Endometrium (tissue), 2 donors: ENCODE measurements at regions not wholly inside any gene's neighbourhood (a gene's known extent, or its start where the extent isn't known, plus 50 kb on each side); places are given as distances from the start of the nearest gene placed in this dataset.
"Not testable (repeated sequence)": the region's sequence is repeated elsewhere in the genome, so short reads cannot be mapped to it uniquely, and the experiment has no call there.

Experiments
- FAIRE-seq: peaks from 2 replicates; lab custom pipeline; 2012; peaks lifted over from hg19 to GRCh38; lab: Jason Lieb, UNC
- donor health status: control.
- donor health status: control.

- not testable (repeated sequence) for FAIRE-seq
Observed at GRCh38 chr13:55053891-55054550, 2025.4 kb downstream of the OLFM4 start.

- FAIRE-seq: not testable (repeated sequence)
Observed at GRCh38 chr13:55055666-55056065, 2027.1 kb downstream of the OLFM4 start.

GRCh38 chr13:55062662-55063061, 2034.0 kb downstream of the OLFM4 start:
- no peak for FAIRE-seq

- no peak for FAIRE-seq
Observed at GRCh38 chr13:55067946-55068345, 2039.3 kb downstream of the OLFM4 start.

- FAIRE-seq: no peak
Observed at GRCh38 chr13:55069746-55070145, 2041.1 kb downstream of the OLFM4 start.

- FAIRE-seq: no peak
Observed at GRCh38 chr13:55073000-55073399, 2044.4 kb downstream of the OLFM4 start.

- no peak for FAIRE-seq
Observed at GRCh38 chr13:55084630-55085029, 2056.0 kb downstream of the OLFM4 start.

GRCh38 chr13:55087085-55087484, 2053.6 kb upstream of the PRR20A start:
- no peak for FAIRE-seq

GRCh38 chr13:55090612-55091011, 2050.1 kb upstream of the PRR20A start:
- no peak for FAIRE-seq

GRCh38 chr13:55091172-55091571, 2049.5 kb upstream of the PRR20A start:
- FAIRE-seq: no peak

- no peak for FAIRE-seq
Observed at GRCh38 chr13:55106509-55106908, 2034.2 kb upstream of the PRR20A start.

- FAIRE-seq: no peak
Observed at GRCh38 chr13:55120631-55121030, 2020.1 kb upstream of the PRR20A start.

- FAIRE-seq: no peak
Observed at GRCh38 chr13:55155046-55155445, 1985.7 kb upstream of the PRR20A start.

- FAIRE-seq: no peak
Observed at GRCh38 chr13:55159765-55160164, 1981.0 kb upstream of the PRR20A start.

- FAIRE-seq: no peak
Observed at GRCh38 chr13:55160867-55161266, 1979.9 kb upstream of the PRR20A start.

- not testable (repeated sequence) for FAIRE-seq
Observed at GRCh38 chr13:55178582-55178981, 1962.1 kb upstream of the PRR20A start.

- FAIRE-seq: no peak
Observed at GRCh38 chr13:55190996-55191395, 1949.7 kb upstream of the PRR20A start.

GRCh38 chr13:55199134-55199533, 1941.6 kb upstream of the PRR20A start:
- no peak for FAIRE-seq

GRCh38 chr13:55214841-55215345, 1925.8 kb upstream of the PRR20A start:
- FAIRE-seq: no peak

- FAIRE-seq: no peak
Observed at GRCh38 chr13:55219538-55219937, 1921.2 kb upstream of the PRR20A start.

- FAIRE-seq: no peak
Observed at GRCh38 chr13:55229906-55230569, 1910.7 kb upstream of the PRR20A start.

GRCh38 chr13:55230570-55230908, 1910.2 kb upstream of the PRR20A start:
- FAIRE-seq: no peak

- FAIRE-seq: no peak
Observed at GRCh38 chr13:55234311-55234710, 1906.4 kb upstream of the PRR20A start.
